H9 (cell line): ENCODE measurements at regions not wholly inside any gene's neighbourhood (a gene's known extent, or its start where the extent isn't known, plus 50 kb on each side); places are given as distances from the start of the nearest gene placed in this dataset.

Experiments
- DNase-seq: peaks from one replicate; pipeline ENCODE4 v3.0.0-alpha.2; 2017
- H2AFZ ChIP-seq: one replicate; pipeline ENCODE4 v1.6.1; 2013; ENCODE audit warnings: mild to moderate bottlenecking, low read length, control low read depth, moderate library complexity
- H2AK5ac ChIP-seq: 2 replicates; pipeline ENCODE4 v1.6.1; 2013; ENCODE audit warnings: low read length, control low read depth, mixed read lengths; ENCODE audit not compliant: insufficient read length
- H2BK120ac ChIP-seq: one replicate; pipeline ENCODE4 v1.6.1; 2013; ENCODE audit warnings: low read depth, mild to moderate bottlenecking, low read length, control low read depth, inconsistent platforms; ENCODE audit not compliant: poor library complexity, severe bottlenecking
- H2BK12ac ChIP-seq: 2 replicates; pipeline ENCODE4 v1.6.1; 2013; ENCODE audit warnings: low read length, control low read depth, mixed read lengths, low read depth; ENCODE audit not compliant: insufficient read length
- H2BK15ac ChIP-seq: 2 replicates; pipeline ENCODE4 v1.6.1; 2013; ENCODE audit warnings: low read depth, low read length, control low read depth
- H2BK20ac ChIP-seq: one replicate; pipeline ENCODE4 v1.6.1; 2013; ENCODE audit warnings: low read depth, mild to moderate bottlenecking, low read length, control low read depth, inconsistent platforms; ENCODE audit not compliant: poor library complexity, severe bottlenecking
- H2BK5ac ChIP-seq: 2 replicates; pipeline ENCODE4 v1.6.1; 2013; ENCODE audit warnings: low read length, control low read depth, mixed read lengths; ENCODE audit not compliant: insufficient read length
- H3K14ac ChIP-seq: 2 replicates; pipeline ENCODE4 v1.6.1; 2013; ENCODE audit warnings: low read length, control low read depth; ENCODE audit not compliant: insufficient read depth
- H3K18ac ChIP-seq: 2 replicates; pipeline ENCODE4 v1.6.1; 2013; ENCODE audit warnings: low read depth, mild to moderate bottlenecking, mixed read lengths, low read length, control low read depth; ENCODE audit not compliant: insufficient read length
- H3K23ac ChIP-seq: 2 replicates; pipeline ENCODE4 v1.6.1; 2013; ENCODE audit warnings: low read length, control low read depth, mixed read lengths, low read depth; ENCODE audit not compliant: insufficient read length
- H3K23me2 ChIP-seq: 2 replicates; pipeline ENCODE4 v1.6.1; 2013; ENCODE audit warnings: low read depth, mild to moderate bottlenecking, mixed read lengths, low read length, control low read depth; ENCODE audit not compliant: insufficient read length, poor library complexity, severe bottlenecking
- H3K27ac ChIP-seq: 2 replicates; pipeline ENCODE4 v1.5.1; 2013; ENCODE audit warnings: low read length, control low read depth, mixed read lengths, low read depth; ENCODE audit not compliant: insufficient read length
- H3K27me3 ChIP-seq: 2 replicates; pipeline ENCODE4 v1.6.1; 2013; ENCODE audit warnings: low read length, control low read depth, inconsistent platforms; ENCODE audit not compliant: insufficient read depth
- H3K4ac ChIP-seq: 2 replicates; pipeline ENCODE4 v1.6.1; 2013; ENCODE audit warnings: low read depth, mild to moderate bottlenecking, control low read depth, inconsistent platforms, low read length, moderate library complexity
- H3K4me1 ChIP-seq: 2 replicates; pipeline ENCODE4 v1.6.1; 2013; ENCODE audit warnings: low read length, control low read depth, inconsistent platforms; ENCODE audit not compliant: insufficient read depth
- H3K4me2 ChIP-seq: 2 replicates; pipeline ENCODE4 v1.6.1; 2013; ENCODE audit warnings: low read length, control low read depth, mixed read lengths; ENCODE audit not compliant: insufficient read length, insufficient read depth
- H3K56ac ChIP-seq: 2 replicates; pipeline ENCODE4 v1.6.1; 2013; ENCODE audit warnings: low read depth, mild to moderate bottlenecking, mixed read lengths, low read length, control low read depth; ENCODE audit not compliant: insufficient read length
- H3K79me1 ChIP-seq: 2 replicates; pipeline ENCODE4 v1.6.1; 2013; ENCODE audit warnings: low read depth, mild to moderate bottlenecking, moderate library complexity, low read length, control low read depth, inconsistent platforms; ENCODE audit not compliant: insufficient read depth, poor library complexity, severe bottlenecking
- H3K79me2 ChIP-seq: 2 replicates; pipeline ENCODE4 v1.6.1; 2013; ENCODE audit warnings: low read length, control low read depth, inconsistent platforms; ENCODE audit not compliant: insufficient read depth
- H3K9ac ChIP-seq: 2 replicates; pipeline ENCODE4 v1.6.1; 2013; ENCODE audit warnings: low read length, control low read depth, mixed read lengths; ENCODE audit not compliant: insufficient read length; ENCODE audit errors: extremely low read depth
- H3K9me3 ChIP-seq: one replicate; pipeline ENCODE4 v1.6.1; 2013; ENCODE audit warnings: low read depth, low read length, inconsistent platforms; ENCODE audit not compliant: control insufficient read depth
- H3T11ph ChIP-seq: one replicate; pipeline ENCODE4 v1.6.1; 2013; ENCODE audit warnings: mild to moderate bottlenecking, low read length, control low read depth, inconsistent platforms
- H4K20me1 ChIP-seq: one replicate; pipeline ENCODE4 v1.6.1; 2013; ENCODE audit not compliant: control insufficient read depth, insufficient read length, insufficient read depth
- H4K5ac ChIP-seq: 2 replicates; pipeline ENCODE4 v1.6.1; 2013; ENCODE audit warnings: low read depth, mild to moderate bottlenecking, mixed read lengths, low read length, control low read depth; ENCODE audit not compliant: insufficient read length
- H4K8ac ChIP-seq: replicated peaks from 2 replicates; pipeline ENCODE4 v1.6.1; 2013; ENCODE audit warnings: low read length, control low read depth, mixed read lengths, low read depth; ENCODE audit not compliant: insufficient read length
- H4K91ac ChIP-seq: 2 replicates; pipeline ENCODE4 v1.6.1; 2013; ENCODE audit warnings: low read depth, mild to moderate bottlenecking, moderate library complexity, mixed read lengths, low read length, control low read depth; ENCODE audit not compliant: insufficient read length
- H3K27ac Mint-ChIP-seq, 3 experiments: 2 replicates in 2 of 3; 3 replicates in 1 of 3; pipeline ENCODE4 v1.8.0; 2020 to 2021; ENCODE audit warnings: mixed read lengths in 3 of 3, mild to moderate bottlenecking in 1 of 3, moderate library complexity in 1 of 3
- H3K27me3 Mint-ChIP-seq: 2 replicates; pipeline ENCODE4 v1.8.0; 2021; ENCODE audit warnings: low read depth, mild to moderate bottlenecking, moderate library complexity, mixed read lengths
- H3K36me3 Mint-ChIP-seq, 3 experiments: 2 replicates in 2 of 3; 3 replicates in 1 of 3; pipeline ENCODE4 v1.8.0; 2020 to 2021; ENCODE audit warnings: low read depth in 3 of 3, mixed read lengths in 3 of 3; ENCODE audit not compliant: insufficient read depth in 1 of 3
- H3K4me1 Mint-ChIP-seq, 2 experiments: 2 replicates each; pipeline ENCODE4 v1.8.0; 2020; ENCODE audit warnings: mixed read lengths in 2 of 2
- H3K4me3 Mint-ChIP-seq, 2 experiments: 2 replicates in 1 of 2; 3 replicates in 1 of 2; pipeline ENCODE4 v1.8.0; 2020 to 2021; ENCODE audit warnings: mild to moderate bottlenecking in 2 of 2, mixed read lengths in 2 of 2, moderate library complexity in 1 of 2
- H3K9me3 Mint-ChIP-seq, 2 experiments: 2 replicates in 1 of 2; 3 replicates in 1 of 2; pipeline ENCODE4 v1.8.0; 2020; ENCODE audit warnings: mild to moderate bottlenecking in 2 of 2, mixed read lengths in 2 of 2, moderate library complexity in 1 of 2
- CTCF ChIP-seq: fragments of 200-600 bp; sonication (generic); conservative IDR thresholded peaks from 3 replicates; pipeline ENCODE4 v1.8.0; 2021; ENCODE audit warnings: antibody characterized with exemption, mild to moderate bottlenecking

- H2AFZ ChIP-seq: no peak overlapping the region
- Mint-ChIP-seq H3K9me3 (peaks cover 80 to 87% of the 10 kb centered on the region in 2 experiments), H3K4me3 (no peak overlapping the region), H3K27ac (no peak overlapping the region), H3K36me3 (peaks cover 0 to 13% (median 1%) of the 10 kb centered on the region in 3 experiments; a peak in 2 of 7 replicates), H3K27me3 (no peaks in the 10 kb centered on the region; the same call in 1 of the 2 replicates), H3K4me1 (peaks cover 9% of the 10 kb centered on the region in 2 experiments)
- TF ChIP-seq CTCF: no peak
- H4K8ac ChIP-seq: no peak overlapping the region
- H3T11ph ChIP-seq: no peak overlapping the region
- H2BK120ac ChIP-seq: no peak overlapping the region
- H3K27me3 ChIP-seq: no peaks in the 10 kb centered on the region
- no peak overlapping the region for H2AK5ac ChIP-seq
- H3K79me1 ChIP-seq: no peaks in the 10 kb centered on the region
- no peak overlapping the region for H2BK15ac ChIP-seq
- no peaks in the 10 kb centered on the region for H3K23me2 ChIP-seq
- no peak overlapping the region for H3K56ac ChIP-seq
- no peak overlapping the region for H4K5ac ChIP-seq
- H3K27ac ChIP-seq: no peak overlapping the region
- no peak for DNase-seq
- H3K4me2 ChIP-seq: no peak overlapping the region
- H3K79me2 ChIP-seq: no peaks in the 10 kb centered on the region
- no peak overlapping the region for H2BK20ac ChIP-seq
- no peak overlapping the region for H2BK12ac ChIP-seq
- H3K18ac ChIP-seq: no peak overlapping the region
- no peak overlapping the region for H4K91ac ChIP-seq
- no peaks in the 10 kb centered on the region for H4K20me1 ChIP-seq
- no peak overlapping the region for H3K23ac ChIP-seq
- peaks cover 2% of the 10 kb centered on the region; the same call in 1 of the 2 replicates for H3K4me1 ChIP-seq
- no peak overlapping the region for H2BK5ac ChIP-seq
- H3K9me3 ChIP-seq: peaks cover 48% of the 10 kb centered on the region
- no peak overlapping the region for H3K9ac ChIP-seq
- H3K14ac ChIP-seq: no peak overlapping the region
- no peak overlapping the region for H3K4ac ChIP-seq
Measured at GRCh38 chrX:55815546-55815945, 98.0 kb downstream of the RRAGB start.
